OCI-LY1 (cell line): ENCODE measurements at regions not wholly inside any gene's neighbourhood (a gene's known extent, or its start where the extent isn't known, plus 50 kb on each side); places are given as distances from the start of the nearest gene placed in this dataset.

Source experiments
- H2AFZ ChIP-seq: fragments of 200-600 bp; sonication (generic), shearing (Covaris generic); 2 replicates; pipeline ENCODE4 v1.6.0; 2014; ENCODE audit warnings: antibody characterized with exemption, mild to moderate bottlenecking, low read length
- H3F3A ChIP-seq: fragments of 200-600 bp; sonication (generic), shearing (Covaris generic); 2 replicates; pipeline ENCODE4 v1.6.0; 2014; ENCODE audit warnings: mild to moderate bottlenecking, antibody characterized with exemption, low read length, moderate library complexity; ENCODE audit not compliant: insufficient read depth
- H3K27ac ChIP-seq: fragments of 200-600 bp; sonication (generic); 2 replicates; pipeline ENCODE4 v1.5.1; 2014; ENCODE audit warnings: low read length, mixed run types, mild to moderate bottlenecking, low read depth; ENCODE audit not compliant: poor library complexity, severe bottlenecking
- H3K27me3 ChIP-seq: fragments of 200-600 bp; sonication (generic); 2 replicates; pipeline ENCODE4 v1.6.0; 2014; ENCODE audit warnings: antibody characterized with exemption, mild to moderate bottlenecking, low read length, moderate library complexity; ENCODE audit not compliant: insufficient read depth
- H3K36me3 ChIP-seq: fragments of 200-600 bp; sonication (generic); 2 replicates; pipeline ENCODE4 v1.6.1; 2014; ENCODE audit warnings: mild to moderate bottlenecking, antibody characterized with exemption, low read length, moderate library complexity, mixed read lengths; ENCODE audit not compliant: insufficient read depth
- H3K4me1 ChIP-seq: fragments of 200-600 bp; sonication (generic); 2 replicates; pipeline ENCODE4 v1.5.1; 2014; ENCODE audit warnings: mild to moderate bottlenecking, low read length, moderate library complexity; ENCODE audit not compliant: insufficient read depth, severe bottlenecking
- H3K4me2 ChIP-seq: fragments of 200-600 bp; sonication (generic), shearing (Covaris generic); 2 replicates; pipeline ENCODE4 v1.6.1; 2014; ENCODE audit warnings: low read length
- H3K4me3 ChIP-seq: fragments of 200-600 bp; sonication (generic); 2 replicates; pipeline ENCODE4 v1.5.1; 2014; ENCODE audit warnings: low read length, low read depth, mild to moderate bottlenecking, mixed read lengths; ENCODE audit not compliant: poor library complexity, severe bottlenecking
- H3K79me2 ChIP-seq: fragments of 200-600 bp; shearing (Covaris generic); 2 replicates; pipeline ENCODE4 v1.6.1; 2016; ENCODE audit warnings: mixed run types, low read length, mixed read lengths; ENCODE audit not compliant: insufficient read depth
- H3K9ac ChIP-seq: fragments of 200-600 bp; sonication (generic), shearing (Covaris generic); 2 replicates; pipeline ENCODE4 v1.6.1; 2014; ENCODE audit warnings: mild to moderate bottlenecking, low read length, mixed read lengths
- H3K9me2 ChIP-seq: fragments of 200-600 bp; sonication (generic), shearing (Covaris generic); 2 replicates; pipeline ENCODE4 v1.6.1; 2014; ENCODE audit warnings: low read depth, mild to moderate bottlenecking, low read length, mixed read lengths
- H3K9me3 ChIP-seq: fragments of 200-600 bp; shearing (Covaris generic); 2 replicates; pipeline ENCODE4 v1.6.1; 2014; ENCODE audit warnings: low read length, mixed read lengths
- H4K20me1 ChIP-seq: fragments of 200-600 bp; sonication (generic), shearing (Covaris generic); 2 replicates; pipeline ENCODE4 v1.6.0; 2016; ENCODE audit warnings: mild to moderate bottlenecking, low read length; ENCODE audit not compliant: insufficient read depth
- CTCF ChIP-seq: fragments of 200-600 bp; sonication (generic), shearing (Covaris generic); IDR thresholded peaks from 2 replicates; pipeline ENCODE4 v1.5.1; 2017; ENCODE audit warnings: mild to moderate bottlenecking, antibody characterized with exemption, low read length, moderate library complexity, mixed read lengths
- EZH2 ChIP-seq: fragments of 200-600 bp; sonication (generic), shearing (Covaris generic); IDR thresholded peaks from 2 replicates; pipeline ENCODE4 v1.8.0; 2017; ENCODE audit warnings: borderline replicate concordance, mixed run types, mild to moderate bottlenecking, antibody characterized with exemption, low read length, moderate library complexity, mixed read lengths

- no peaks in the 10 kb centered on the region for H4K20me1 ChIP-seq
- no peaks in the 10 kb centered on the region for H3K9me2 ChIP-seq
- TF ChIP-seq EZH2 = no peak
- TF ChIP-seq CTCF = no peak
- H3K79me2 ChIP-seq = no peaks in the 10 kb centered on the region
- H3K36me3 ChIP-seq = no peaks in the 10 kb centered on the region
- H3K4me2 ChIP-seq = no peak overlapping the region
- H3K9me3 ChIP-seq = no peaks in the 10 kb centered on the region
- no peaks in the 10 kb centered on the region for H3K4me1 ChIP-seq
- H3K9ac ChIP-seq = no peak overlapping the region
- H2AFZ ChIP-seq = no peak overlapping the region
- no peak overlapping the region for H3K27ac ChIP-seq
- H3K27me3 ChIP-seq = no peaks in the 10 kb centered on the region
- no peaks in the 10 kb centered on the region for H3F3A ChIP-seq
- H3K4me3 ChIP-seq = no peak overlapping the region
Measured at GRCh38 chr2:40540026-40540425, 88.1 kb upstream of the SLC8A1 start.

GRCh38 chr2:40543381-40543780 is 91.5 kb upstream of the SLC8A1 start:
- Histone ChIP-seq H2AFZ (no peak overlapping the region), H3K9me2 (no peaks in the 10 kb centered on the region), H3K27me3 (no peaks in the 10 kb centered on the region), H3K4me1 (no peaks in the 10 kb centered on the region), H4K20me1 (no peaks in the 10 kb centered on the region), H3K27ac (no peak overlapping the region), H3K4me2 (no peak overlapping the region), H3K79me2 (no peaks in the 10 kb centered on the region), H3K9me3 (no peaks in the 10 kb centered on the region), H3K9ac (no peak overlapping the region), H3F3A (no peaks in the 10 kb centered on the region), H3K4me3 (no peak overlapping the region), H3K36me3 (no peaks in the 10 kb centered on the region)
- TF ChIP-seq EZH2 = no peak
- no peak for TF ChIP-seq CTCF

GRCh38 chr2:40544072-40544471 is 92.2 kb upstream of the SLC8A1 start:
- TF ChIP-seq EZH2 = no peak
- TF ChIP-seq CTCF = no peak
- Histone ChIP-seq H3K9ac (no peak overlapping the region), H3K9me3 (no peaks in the 10 kb centered on the region), H3F3A (no peaks in the 10 kb centered on the region), H3K27me3 (no peaks in the 10 kb centered on the region), H3K4me2 (no peak overlapping the region), H3K79me2 (no peaks in the 10 kb centered on the region), H3K4me3 (no peak overlapping the region), H3K9me2 (no peaks in the 10 kb centered on the region), H2AFZ (no peak overlapping the region), H3K36me3 (no peaks in the 10 kb centered on the region), H4K20me1 (no peaks in the 10 kb centered on the region), H3K4me1 (no peaks in the 10 kb centered on the region), H3K27ac (no peak overlapping the region)
